ENCODE measurements at regions not wholly inside any gene's neighbourhood (a gene's known extent, or its start where the extent isn't known, plus 50 kb on each side); places are given as distances from the start of the nearest gene placed in this dataset.

- POLR2A ChIA-PET: no interaction called here
Observed at GRCh38 chr5:88115211-88115610, 153.4 kb downstream of the TMEM161B start.

DNA sequence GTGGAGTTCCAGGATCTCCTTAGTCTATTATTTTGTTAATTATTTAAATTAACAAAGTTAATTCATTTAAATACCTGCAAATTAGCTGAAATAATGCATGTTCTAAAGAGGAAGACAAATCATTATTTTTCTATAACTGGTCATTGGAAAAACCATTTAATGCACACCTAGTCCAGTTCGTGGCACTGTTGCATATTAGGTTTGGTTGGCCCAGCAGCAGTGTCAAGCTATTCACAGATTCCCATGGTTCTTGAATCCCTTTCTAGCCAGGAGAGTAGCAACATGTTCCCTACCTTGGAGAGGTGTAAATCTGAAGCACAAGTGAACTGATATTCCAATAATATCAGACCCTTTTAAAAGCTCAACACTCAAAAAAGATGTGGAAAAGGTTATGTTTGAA, 155.2 kb downstream of the TMEM161B start:
- H3K4me3 Mint-ChIP-seq: no peak overlapping the region
- H3K27ac Mint-ChIP-seq: no peak overlapping the region
- H3K36me3 Mint-ChIP-seq (ENCODE audit: low read depth): no peaks in the 10 kb centered on the region
- POLR2A ChIA-PET: no interaction called here
- H3K9me3 Mint-ChIP-seq: no peaks in the 10 kb centered on the region
- no peaks in the 10 kb centered on the region for H3K4me1 Mint-ChIP-seq
- DNase-seq: no peak
- CTCF ChIA-PET: interaction anchor here (0.6 kb wide), 1 partner anchor 447 kb away, joined by 3 read pairs; no protein-coding TSS in a partner anchor
- H3K27me3 Mint-ChIP-seq: peaks cover 7% of the 10 kb centered on the region

More at GRCh38 chr5:88115211-88115610, 153.4 kb downstream of the TMEM161B start:
- peaks cover 7% of the 10 kb centered on the region for H3K27me3 Mint-ChIP-seq
- H3K36me3 Mint-ChIP-seq (ENCODE audit: low read depth): no peaks in the 10 kb centered on the region
- no peak overlapping the region for H3K27ac Mint-ChIP-seq
- no peaks in the 10 kb centered on the region for H3K9me3 Mint-ChIP-seq
- H3K4me3 Mint-ChIP-seq: no peak overlapping the region
- no peak for DNase-seq
- CTCF ChIA-PET: interaction anchor here (0.6 kb wide), 1 partner anchor 1465 kb away, joined by 3 read pairs; no protein-coding TSS in a partner anchor
- no peaks in the 10 kb centered on the region for H3K4me1 Mint-ChIP-seq

DNA sequence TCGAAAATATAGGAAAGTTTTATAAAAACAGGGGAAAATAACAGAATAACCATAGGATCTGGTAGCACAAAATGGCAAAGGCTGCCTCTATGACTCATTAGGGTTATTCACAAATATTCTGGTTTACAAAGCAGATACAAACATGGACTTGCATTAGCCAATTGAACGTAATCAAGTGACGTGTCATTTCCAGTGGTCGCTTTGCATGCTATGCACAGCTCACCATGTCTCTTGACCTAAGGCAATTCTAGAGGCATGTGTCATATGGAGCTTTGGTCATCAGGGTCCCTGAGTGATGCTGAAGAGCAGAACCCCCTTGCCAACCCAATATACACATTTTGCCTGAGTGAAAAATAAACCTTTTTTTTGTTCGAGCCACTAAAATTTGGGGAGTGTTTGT, 158.8 kb downstream of the TMEM161B start:
- no peak for DNase-seq
- Mint-ChIP-seq H3K36me3 (ENCODE audit: low read depth) (no peaks in the 10 kb centered on the region), H3K4me3 (no peak overlapping the region), H3K4me1 (no peaks in the 10 kb centered on the region), H3K27ac (no peak overlapping the region), H3K9me3 (no peaks in the 10 kb centered on the region), H3K27me3 (peaks cover 4% of the 10 kb centered on the region)
- CTCF ChIA-PET: no interaction called here
- POLR2A ChIA-PET: no interaction called here

- CTCF ChIA-PET: interaction anchor here (0.6 kb wide), 1 partner anchor 49 kb away, joined by 3 read pairs; no protein-coding TSS in a partner anchor
- Mint-ChIP-seq H3K4me3 (no peak overlapping the region), H3K27me3 (peaks cover 2% of the 10 kb centered on the region), H3K4me1 (no peaks in the 10 kb centered on the region), H3K27ac (no peak overlapping the region), H3K9me3 (no peaks in the 10 kb centered on the region), H3K36me3 (ENCODE audit: low read depth) (no peaks in the 10 kb centered on the region)
- POLR2A ChIA-PET: no interaction called here
- no peak for DNase-seq
Observed at GRCh38 chr5:88108490-88109279, 160.0 kb downstream of the TMEM161B start.

DNA sequence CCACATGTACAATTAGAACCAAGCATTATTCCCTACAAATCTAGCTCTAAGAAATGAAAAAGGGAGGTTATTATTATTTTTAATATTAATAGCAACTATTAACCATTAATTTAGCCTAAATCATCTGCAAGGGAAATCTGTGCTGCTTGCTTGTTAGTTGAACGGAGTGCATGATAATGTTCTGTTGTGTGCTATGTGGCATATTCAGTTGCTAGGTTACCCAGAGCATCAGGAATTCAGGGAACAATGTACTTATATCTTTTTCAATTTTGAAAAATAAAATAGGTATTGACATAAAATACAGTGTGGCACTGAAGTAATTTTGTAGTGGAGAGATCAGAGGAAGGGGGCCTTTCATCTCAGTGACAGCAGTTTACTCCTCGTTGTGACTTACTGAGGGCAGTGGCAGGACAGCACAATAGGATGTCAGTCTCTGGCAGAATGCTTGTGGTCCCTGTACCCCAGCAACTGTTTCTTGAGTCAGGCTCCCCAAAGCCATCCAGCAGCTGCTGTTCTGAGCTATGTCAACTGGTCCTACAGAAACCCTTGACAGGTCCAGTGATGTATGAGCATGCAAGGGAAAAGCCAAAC, 173.6 kb downstream of the TMEM161B start:
- no peaks in the 10 kb centered on the region for H3K4me1 Mint-ChIP-seq
- H3K36me3 Mint-ChIP-seq (ENCODE audit: low read depth): no peaks in the 10 kb centered on the region
- no peaks in the 10 kb centered on the region for H3K9me3 Mint-ChIP-seq
- no peak for DNase-seq
- H3K4me3 Mint-ChIP-seq: no peak overlapping the region
- no peak overlapping the region for H3K27ac Mint-ChIP-seq
- ChIA-PET CTCF (no interaction called here), POLR2A (no interaction called here)
- H3K27me3 Mint-ChIP-seq: no peaks in the 10 kb centered on the region

DNA sequence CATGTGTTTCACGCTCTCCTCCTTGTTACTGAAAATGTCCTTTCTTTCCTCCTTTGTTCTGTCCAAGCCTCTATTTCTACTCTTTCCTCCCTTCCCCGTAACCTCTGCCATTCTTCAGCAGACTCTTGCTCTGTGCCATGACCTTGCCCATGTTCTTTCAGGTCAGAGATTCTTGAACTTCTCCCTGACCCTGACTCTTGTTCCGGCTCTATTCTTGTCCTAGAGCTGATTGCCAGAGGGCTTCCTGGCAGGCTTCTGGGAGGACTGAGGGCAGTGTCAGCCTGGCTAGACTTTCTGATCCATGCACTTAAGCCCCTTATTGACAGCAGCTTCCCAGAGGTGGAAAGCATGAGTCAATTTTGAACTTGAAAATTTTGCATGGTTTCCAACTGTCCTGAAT, 174.2 kb downstream of the TMEM161B start:
- no peak overlapping the region for H3K27ac Mint-ChIP-seq
- H3K36me3 Mint-ChIP-seq (ENCODE audit: low read depth): no peaks in the 10 kb centered on the region
- H3K27me3 Mint-ChIP-seq: no peaks in the 10 kb centered on the region
- ChIA-PET POLR2A (no interaction called here), CTCF (no interaction called here)
- no peaks in the 10 kb centered on the region for H3K4me1 Mint-ChIP-seq
- no peaks in the 10 kb centered on the region for H3K9me3 Mint-ChIP-seq
- no peak for DNase-seq
- no peak overlapping the region for H3K4me3 Mint-ChIP-seq

GRCh38 chr5:88093765-88094164, 174.9 kb downstream of the TMEM161B start:
- H3K4me1 Mint-ChIP-seq: no peaks in the 10 kb centered on the region
- H3K4me3 Mint-ChIP-seq: no peak overlapping the region
- no peak overlapping the region for H3K27ac Mint-ChIP-seq
- no peaks in the 10 kb centered on the region for H3K27me3 Mint-ChIP-seq
- no peak for DNase-seq
- H3K36me3 Mint-ChIP-seq (ENCODE audit: low read depth): no peaks in the 10 kb centered on the region
- CTCF ChIA-PET: no interaction called here
- H3K9me3 Mint-ChIP-seq: no peaks in the 10 kb centered on the region
- POLR2A ChIA-PET: no interaction called here

DNA sequence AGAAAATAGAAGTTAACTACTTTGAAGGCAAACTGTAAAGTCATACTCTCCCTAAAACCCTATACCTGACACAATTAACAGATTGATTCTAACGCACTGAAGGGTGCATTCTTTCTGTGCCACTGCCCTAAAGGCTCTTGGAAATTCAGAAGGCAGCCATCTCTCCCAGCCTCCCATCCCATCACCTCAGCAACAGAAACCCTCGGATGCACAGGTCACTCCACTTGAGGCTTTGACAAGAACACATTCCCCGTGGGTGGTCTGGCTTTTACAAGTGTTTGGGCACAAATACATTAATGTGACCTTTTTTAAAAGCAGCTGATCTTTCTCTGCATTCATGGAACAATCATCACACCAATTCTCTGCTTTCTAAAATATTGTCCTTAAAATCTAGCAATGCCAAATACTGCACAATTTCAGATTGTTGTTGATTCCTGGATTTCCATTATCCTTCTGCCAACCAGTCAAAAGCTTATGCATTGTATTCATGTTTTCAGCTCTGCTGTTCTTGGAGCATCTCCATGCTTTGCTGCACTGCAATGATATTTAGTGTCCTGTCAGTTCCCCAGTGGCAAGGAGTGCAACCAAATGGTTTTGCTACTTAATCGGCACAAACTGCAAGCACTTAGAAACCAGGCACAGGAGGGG, 175.6 kb downstream of the TMEM161B start:
- H3K4me3 Mint-ChIP-seq: no peak overlapping the region
- no peaks in the 10 kb centered on the region for H3K4me1 Mint-ChIP-seq
- CTCF ChIA-PET: no interaction called here
- H3K27ac Mint-ChIP-seq: no peak overlapping the region
- no peaks in the 10 kb centered on the region for H3K9me3 Mint-ChIP-seq
- H3K27me3 Mint-ChIP-seq: peaks cover under 1% of the 10 kb centered on the region
- H3K36me3 Mint-ChIP-seq (ENCODE audit: low read depth): no peaks in the 10 kb centered on the region
- POLR2A ChIA-PET: no interaction called here
- DNase-seq: no peak

DNA sequence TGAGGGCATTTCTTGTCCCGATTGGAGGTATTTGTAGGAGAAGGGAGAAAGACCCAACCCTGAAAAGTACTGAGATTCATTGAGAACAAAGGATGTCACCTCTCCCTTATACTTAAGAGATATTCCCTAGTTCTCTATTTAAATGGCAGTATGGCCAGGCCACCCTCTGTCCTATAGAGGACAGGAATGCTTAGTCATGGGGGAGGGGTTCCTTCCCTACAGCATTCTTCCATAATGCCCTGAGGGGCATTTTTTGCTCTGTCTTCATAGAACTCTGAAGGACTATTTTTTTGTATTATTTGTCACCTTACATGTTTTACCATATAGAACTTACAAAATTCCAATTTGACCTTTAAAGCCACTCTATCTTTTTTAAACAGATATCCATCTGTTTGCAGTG, 176.3 kb downstream of the TMEM161B start:
- no peak for DNase-seq
- Mint-ChIP-seq H3K4me1 (no peaks in the 10 kb centered on the region), H3K9me3 (no peaks in the 10 kb centered on the region), H3K27ac (no peak overlapping the region), H3K36me3 (ENCODE audit: low read depth) (no peaks in the 10 kb centered on the region), H3K4me3 (no peak overlapping the region), H3K27me3 (peaks cover 2% of the 10 kb centered on the region)
- ChIA-PET CTCF (no interaction called here), POLR2A (no interaction called here)

- no peaks in the 10 kb centered on the region for H3K9me3 Mint-ChIP-seq
- no peaks in the 10 kb centered on the region for H3K36me3 Mint-ChIP-seq (ENCODE audit: low read depth)
- H3K4me3 Mint-ChIP-seq: no peak overlapping the region
- DNase-seq: no peak
- H3K27ac Mint-ChIP-seq: no peak overlapping the region
- CTCF ChIA-PET: no interaction called here
- H3K4me1 Mint-ChIP-seq: no peaks in the 10 kb centered on the region
- POLR2A ChIA-PET: no interaction called here
- peaks cover 6% of the 10 kb centered on the region for H3K27me3 Mint-ChIP-seq
Observed at GRCh38 chr5:88090506-88090905, 178.1 kb downstream of the TMEM161B start.

DNA sequence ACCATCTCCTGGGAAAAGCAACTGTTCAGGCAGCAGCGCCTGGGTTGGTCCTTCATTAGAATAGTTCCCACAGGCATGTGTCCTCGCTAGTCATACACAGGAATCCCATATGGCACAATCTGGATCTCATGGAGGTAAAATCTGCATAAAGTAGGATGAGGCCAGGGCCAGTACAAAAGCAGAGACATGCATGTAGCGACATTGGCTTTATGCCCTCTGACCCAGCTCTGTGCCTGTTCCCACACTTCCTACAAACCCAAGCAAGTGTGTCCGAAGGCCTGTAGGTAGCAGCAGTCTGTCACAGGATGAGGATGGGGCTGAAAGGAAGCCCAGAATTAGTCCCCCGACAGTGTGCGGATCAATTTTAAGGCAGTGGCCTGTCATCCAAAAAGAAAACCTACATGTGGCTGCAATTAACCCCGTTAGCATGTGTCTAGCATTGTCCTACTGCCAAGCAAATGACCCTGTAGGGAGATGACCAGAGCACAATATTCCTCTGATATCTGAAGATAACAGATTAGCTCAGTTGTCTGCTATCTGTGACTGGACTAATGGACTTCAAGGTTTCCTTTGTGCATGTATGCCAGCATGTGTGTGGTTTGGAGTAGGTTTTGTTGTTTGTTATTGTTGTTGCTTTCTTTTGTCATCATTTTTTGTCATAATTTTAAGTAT, 178.8 kb downstream of the TMEM161B start:
- peaks cover 6% of the 10 kb centered on the region for H3K27me3 Mint-ChIP-seq
- POLR2A ChIA-PET: no interaction called here

DNA sequence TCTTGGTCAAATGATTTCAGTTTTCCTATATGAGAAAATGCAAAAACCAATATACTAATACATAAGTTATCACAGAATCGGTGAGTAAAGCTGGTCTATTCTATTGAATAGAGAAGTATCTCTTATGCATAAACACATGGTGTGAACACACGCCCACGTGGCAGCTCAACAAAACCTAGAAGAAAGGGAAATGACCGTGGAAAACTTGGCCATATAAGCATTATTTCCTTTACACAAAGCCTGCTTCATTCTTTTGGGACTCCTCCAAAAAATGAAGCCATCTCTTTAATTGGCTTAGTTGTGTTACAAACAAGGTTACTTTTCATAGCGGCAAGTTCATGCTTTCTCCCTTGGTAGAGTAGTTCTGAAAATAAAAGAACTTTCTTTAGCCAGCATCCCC, 183.2 kb downstream of the TMEM161B start:
- Mint-ChIP-seq H3K27ac (no peak overlapping the region), H3K27me3 (peaks cover 7% of the 10 kb centered on the region)
- POLR2A ChIA-PET: no interaction called here

More for the DNA sequence above, 178.8 kb downstream of the TMEM161B start:
- Mint-ChIP-seq H3K36me3 (ENCODE audit: low read depth) (no peaks in the 10 kb centered on the region), H3K4me3 (no peak overlapping the region), H3K9me3 (no peaks in the 10 kb centered on the region), H3K4me1 (no peaks in the 10 kb centered on the region), H3K27ac (no peak overlapping the region)
- CTCF ChIA-PET: interaction anchor here (0.6 kb wide), 1 partner anchor 229 kb away, joined by 3 read pairs; no protein-coding TSS in a partner anchor
- DNase-seq: no peak

DNA sequence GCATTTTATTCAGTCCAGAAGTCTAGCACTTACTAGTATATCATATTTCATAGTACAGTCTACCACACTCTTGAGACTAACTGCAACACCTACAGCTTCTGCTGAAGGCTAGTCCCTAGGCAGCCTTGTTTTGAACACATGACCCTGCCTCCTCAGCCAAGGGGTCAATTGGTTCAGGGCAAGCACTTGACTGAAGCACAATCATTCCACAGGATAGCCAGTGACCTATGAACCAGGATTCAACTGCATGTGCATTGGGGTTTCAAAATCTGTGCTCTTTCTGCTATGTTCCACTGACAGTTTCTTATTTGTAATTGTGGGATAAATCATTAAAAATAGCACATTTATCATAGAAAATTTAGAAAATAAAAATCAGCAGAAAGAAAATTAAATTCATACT, 186.8 kb downstream of the TMEM161B start:
- ChIA-PET POLR2A (no interaction called here), CTCF (no interaction called here)
- no peak overlapping the region for H3K27ac Mint-ChIP-seq
- H3K9me3 Mint-ChIP-seq: no peaks in the 10 kb centered on the region
- no peak overlapping the region for H3K4me3 Mint-ChIP-seq
- no peak for DNase-seq
- peaks cover 6% of the 10 kb centered on the region for H3K27me3 Mint-ChIP-seq
- H3K36me3 Mint-ChIP-seq (ENCODE audit: low read depth): no peaks in the 10 kb centered on the region
- H3K4me1 Mint-ChIP-seq: no peaks in the 10 kb centered on the region

More for the DNA sequence above, 183.2 kb downstream of the TMEM161B start:
- H3K36me3 Mint-ChIP-seq (ENCODE audit: low read depth): no peaks in the 10 kb centered on the region
- H3K4me3 Mint-ChIP-seq: no peak overlapping the region
- no peaks in the 10 kb centered on the region for H3K4me1 Mint-ChIP-seq
- CTCF ChIA-PET: no interaction called here
- no peak for DNase-seq
- no peaks in the 10 kb centered on the region for H3K9me3 Mint-ChIP-seq

Data from activated CD4-positive, alpha-beta T cell treated with anti-CD3 and anti-CD28 coated beads, Interleukin-2, amount 10 ng/mL, durations not matched to agents 7 days and 5 days (primary cell).